NCI-H345 (cell line): ENCODE measurements at regions not wholly inside any gene's neighbourhood (a gene's known extent, or its start where the extent isn't known, plus 50 kb on each side); places are given as distances from the start of the nearest gene placed in this dataset.
"Not testable (repeated sequence)": the region's sequence is repeated elsewhere in the genome, so short reads cannot be mapped to it uniquely, and the experiment has no call there.

Experiments
- DNase-seq: peaks from one replicate; lab custom pipeline; 2025; lab: John Stamatoyannopoulos, UW

GRCh38 chr4:66164869-66165268 is 494.6 kb upstream of the EPHA5 start:
- no peak for DNase-seq

- DNase-seq = no peak
Observed at GRCh38 chr4:66160606-66161005, 490.3 kb upstream of the EPHA5 start.

- no peak for DNase-seq
Observed at GRCh38 chr4:66157594-66157993, 487.3 kb upstream of the EPHA5 start.

- DNase-seq = no peak
Observed at GRCh38 chr4:66130042-66130441, 459.8 kb upstream of the EPHA5 start.

- DNase-seq = no peak
Observed at GRCh38 chr4:66123831-66124413, 453.6 kb upstream of the EPHA5 start.

- no peak for DNase-seq
Observed at GRCh38 chr4:66123190-66123589, 452.9 kb upstream of the EPHA5 start.

GRCh38 chr4:66115231-66115630 is 444.9 kb upstream of the EPHA5 start:
- not testable (repeated sequence) for DNase-seq

- no peak for DNase-seq
Observed at GRCh38 chr4:66108898-66109297, 438.6 kb upstream of the EPHA5 start.

GRCh38 chr4:66097218-66097617 is 426.9 kb upstream of the EPHA5 start:
- DNase-seq = peak; percentile 66

GRCh38 chr4:66095065-66095464 is 424.8 kb upstream of the EPHA5 start:
- DNase-seq = no peak

GRCh38 chr4:66094070-66094469 is 423.8 kb upstream of the EPHA5 start:
- DNase-seq = no peak

- DNase-seq = no peak
Observed at GRCh38 chr4:66091786-66092185, 421.5 kb upstream of the EPHA5 start.

- DNase-seq = no peak
Observed at GRCh38 chr4:66073961-66074360, 403.7 kb upstream of the EPHA5 start.

- DNase-seq = no peak
Observed at GRCh38 chr4:66071911-66072310, 401.6 kb upstream of the EPHA5 start.

- DNase-seq = no peak
Observed at GRCh38 chr4:66062921-66063320, 392.6 kb upstream of the EPHA5 start.

GRCh38 chr4:66062044-66062443 is 391.8 kb upstream of the EPHA5 start:
- no peak for DNase-seq

GRCh38 chr4:66059556-66059955 is 389.3 kb upstream of the EPHA5 start:
- peak; percentile 1 for DNase-seq

- DNase-seq = no peak
Observed at GRCh38 chr4:66059136-66059535, 388.8 kb upstream of the EPHA5 start.

- no peak for DNase-seq
Observed at GRCh38 chr4:66055999-66056398, 385.7 kb upstream of the EPHA5 start.

GRCh38 chr4:66052426-66052825 is 382.1 kb upstream of the EPHA5 start:
- DNase-seq = no peak

GRCh38 chr4:66048861-66049260 is 378.6 kb upstream of the EPHA5 start:
- no peak for DNase-seq

- no peak for DNase-seq
Observed at GRCh38 chr4:66045913-66046312, 375.6 kb upstream of the EPHA5 start.

GRCh38 chr4:66035701-66036100 is 365.4 kb upstream of the EPHA5 start:
- DNase-seq = no peak

- DNase-seq = no peak
Observed at GRCh38 chr4:66034671-66035070, 364.4 kb upstream of the EPHA5 start.

GRCh38 chr4:66034262-66034661 is 364.0 kb upstream of the EPHA5 start:
- peak; percentile 24 for DNase-seq
